OCI-LY7 (cell line): ENCODE measurements at regions not wholly inside any gene's neighbourhood (a gene's known extent, or its start where the extent isn't known, plus 50 kb on each side); places are given as distances from the start of the nearest gene placed in this dataset.

Source experiments
- CTCF ChIP-seq: fragments of 200-600 bp; sonication (generic); conservative IDR thresholded peaks from 2 replicates; pipeline ENCODE4 v1.5.1; 2014; ENCODE audit warnings: mild to moderate bottlenecking, antibody characterized with exemption, low read length, moderate library complexity, mixed read lengths
- EZH2phosphoT487 ChIP-seq: fragments of 200-600 bp; sonication (generic); IDR thresholded peaks from 2 replicates; pipeline ENCODE4 v1.6.1; 2018; ENCODE audit warnings: low read depth, borderline replicate concordance, mild to moderate bottlenecking, mixed run types, antibody characterized with exemption, low read length, moderate library complexity, mixed read lengths

- no peak for TF ChIP-seq CTCF
- no peak for TF ChIP-seq EZH2phosphoT487
These were observed 204.6 kb upstream of the DIAPH2 start for GRCh38 chrX:96480081-96480480.
